ENCODE measurements at regions not wholly inside any gene's neighbourhood (a gene's known extent, or its start where the extent isn't known, plus 50 kb on each side); places are given as distances from the start of the nearest gene placed in this dataset.

DNA sequence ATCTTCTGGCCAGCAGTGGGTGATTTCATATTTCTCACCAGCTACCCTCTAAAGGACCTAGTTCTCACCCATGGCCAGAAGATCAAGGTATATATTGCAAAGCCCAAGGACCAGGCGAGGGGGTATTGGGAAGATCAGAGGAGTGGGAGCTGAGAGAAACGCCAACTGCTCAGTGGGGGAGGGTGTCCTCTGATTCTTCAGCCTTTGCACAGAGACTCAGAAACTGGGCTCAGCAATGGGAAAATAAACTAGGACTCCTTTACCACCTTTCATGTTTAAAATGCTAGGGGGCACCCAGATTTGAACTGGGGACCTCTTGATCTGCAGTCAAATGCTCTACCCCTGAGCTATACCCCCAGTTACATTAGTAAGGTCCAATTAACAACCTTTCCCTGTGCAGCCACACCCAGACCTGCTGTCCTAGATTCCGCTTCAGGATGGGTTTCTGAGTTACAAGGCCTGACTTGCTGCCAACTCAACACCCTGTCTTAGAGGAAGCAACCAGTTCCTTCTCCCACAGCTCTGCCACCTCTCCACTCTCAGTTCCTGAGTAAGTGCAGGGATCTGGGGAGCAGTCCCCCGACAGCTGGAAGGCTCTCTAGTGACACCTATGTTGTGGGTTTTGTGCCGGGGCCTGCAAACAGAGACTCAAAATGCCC lies 93.5 kb downstream of the ZNF783 start (continued):
- TF ChIP-seq FOSL1 (IDR thresholded peaks at IDR 0.05; ENCODE audit: low read depth) (no peak; the same call in 1 of the 2 replicates), ZFX (IDR thresholded peaks at IDR 0.05) (no peak), ELF1 (IDR thresholded peaks at IDR 0.05; ENCODE audit: borderline replicate concordance, low read depth) (no peak), POLR2AphosphoS5 (IDR thresholded peaks at IDR 0.05; ENCODE audit: low read depth, low read length) (no peak)

DNA sequence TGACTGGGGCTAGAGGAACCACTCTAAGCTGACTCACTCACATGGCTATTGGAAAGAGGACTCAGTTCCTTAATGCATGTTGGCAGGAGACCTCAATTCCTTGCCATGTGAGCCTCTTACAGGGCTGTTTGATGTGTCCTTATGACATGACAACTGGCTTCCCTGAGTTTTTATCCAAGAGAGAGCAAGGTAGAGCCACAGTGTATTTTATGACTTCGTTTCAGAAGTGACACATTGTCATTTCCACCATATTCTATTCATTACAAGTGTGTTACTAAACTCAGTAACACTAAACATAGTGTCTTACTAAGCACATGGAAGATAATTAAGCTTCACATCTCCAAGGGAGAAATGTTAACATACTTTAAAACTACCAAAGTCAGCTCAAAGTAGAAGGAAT lies 98.2 kb downstream of the ZNF777 start:
- ATAC-seq (no peak), DNase-seq (ENCODE audit: low read depth, low spot score) (no peak)
- Histone ChIP-seq H3K36me3 (ENCODE audit: control insufficient read depth in 1 of 2, insufficient read depth in 2 of 2, low read length in 2 of 2) (no peaks in the 10 kb centered on the region), H4K20me1 (ENCODE audit: insufficient read depth) (no peaks in the 10 kb centered on the region), H3K79me2 (ENCODE audit: insufficient read depth, low read length) (no peaks in the 10 kb centered on the region), H3K9ac (ENCODE audit: low read length) (no peak overlapping the region), H3K4me3 (replicated peaks in 1 of 2; ENCODE audit: low read depth in 1 of 2, low read length in 2 of 2) (no peak overlapping the region), H3K27me3 (ENCODE audit: insufficient read depth, low read length) (no peaks in the 10 kb centered on the region), H2AFZ (ENCODE audit: low read depth, low read length, poor library complexity, severe bottlenecking) (no peak overlapping the region), H3K4me2 (ENCODE audit: low read length) (no peak overlapping the region), H3K9me2 (ENCODE audit: insufficient read depth) (no peaks in the 10 kb centered on the region), H3K27ac (ENCODE audit: low read depth, low read length) (no peak overlapping the region), H3K4me1 (ENCODE audit: control insufficient read depth in 1 of 2, insufficient read depth in 2 of 2, low read length in 2 of 2) (peaks cover 5 to 7% of the 10 kb centered on the region in 2 experiments; a peak in 1 of 4 replicates), H3K9me3 (ENCODE audit: control insufficient read depth in 1 of 2, insufficient read depth in 1 of 2, low read depth in 1 of 2, low read length in 2 of 2) (peaks cover 0 to 7% of the 10 kb centered on the region in 2 experiments; a peak in 1 of 4 replicates)
- intact Hi-C loops (cut with micrococcal nuclease), result no loop called here
- RAD21 ChIA-PET (ENCODE audit: low non-redundant PET in 1 of 2, low total read pairs in 2 of 2, uncharacterized antibody in 2 of 2, unreplicated experiment in 2 of 2), result no interaction called here
- POLR2A ChIA-PET, result no interaction called here
- CTCF ChIA-PET, result no interaction called here
- TF ChIP-seq EZH2 (IDR thresholded peaks at IDR 0.05), result no peak
- TF ChIP-seq, protein P1, sequence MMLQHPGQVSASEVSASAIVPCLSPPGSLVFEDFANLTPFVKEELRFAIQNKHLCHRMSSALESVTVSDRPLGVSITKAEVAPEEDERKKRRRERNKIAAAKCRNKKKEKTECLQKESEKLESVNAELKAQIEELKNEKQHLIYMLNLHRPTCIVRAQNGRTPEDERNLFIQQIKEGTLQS (IDR thresholded peaks at IDR 0.05), result no peak
- no TSS peak for BruUV-seq (replicated peaks)

DNA sequence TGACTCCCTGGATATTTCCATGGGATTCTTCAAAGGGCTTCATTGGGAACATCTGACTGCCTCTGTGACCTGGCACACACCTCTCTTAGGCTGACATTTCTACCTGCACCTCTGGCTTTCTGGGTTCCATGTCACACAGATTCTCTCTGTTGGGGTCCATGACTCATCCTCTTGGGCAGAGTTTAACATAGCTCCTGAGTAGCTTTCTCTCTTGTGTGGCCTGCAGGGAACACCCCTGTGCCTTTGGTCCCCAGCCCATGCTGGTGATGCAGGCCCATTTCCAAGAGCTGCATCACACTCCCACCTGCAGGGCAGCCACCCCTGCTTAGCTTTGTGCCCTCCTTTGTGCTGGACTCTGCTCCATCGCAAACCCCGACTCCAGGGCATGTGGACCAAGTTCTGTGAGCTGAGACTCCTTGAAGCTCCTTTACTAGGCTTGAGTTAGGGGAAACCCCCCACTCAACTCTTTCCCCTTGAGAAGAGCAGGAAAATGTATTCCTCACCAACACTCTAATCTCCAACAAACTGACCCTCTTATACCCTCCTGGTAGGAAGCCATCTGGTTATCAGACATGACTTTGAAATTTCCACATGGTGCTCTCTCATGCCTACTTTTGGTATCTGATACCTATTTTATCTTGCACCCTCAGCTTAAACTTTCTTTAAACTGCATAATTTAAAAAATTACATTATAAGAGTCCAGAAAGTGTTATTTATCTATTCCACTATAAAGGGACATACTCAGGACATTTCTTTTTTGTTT lies 93.3 kb downstream of the ZNF777 start:
- POLR2A ChIA-PET, result no interaction called here
- CTCF ChIA-PET, result interaction anchor here (1.2 kb wide), 1 partner anchor 57 kb away, joined by 4 read pairs; no protein-coding TSS in a partner anchor
- TF ChIP-seq POLR2AphosphoS5 (IDR thresholded peaks at IDR 0.05; ENCODE audit: low read depth, low read length), result no peak
- TF ChIP-seq, protein P2, sequence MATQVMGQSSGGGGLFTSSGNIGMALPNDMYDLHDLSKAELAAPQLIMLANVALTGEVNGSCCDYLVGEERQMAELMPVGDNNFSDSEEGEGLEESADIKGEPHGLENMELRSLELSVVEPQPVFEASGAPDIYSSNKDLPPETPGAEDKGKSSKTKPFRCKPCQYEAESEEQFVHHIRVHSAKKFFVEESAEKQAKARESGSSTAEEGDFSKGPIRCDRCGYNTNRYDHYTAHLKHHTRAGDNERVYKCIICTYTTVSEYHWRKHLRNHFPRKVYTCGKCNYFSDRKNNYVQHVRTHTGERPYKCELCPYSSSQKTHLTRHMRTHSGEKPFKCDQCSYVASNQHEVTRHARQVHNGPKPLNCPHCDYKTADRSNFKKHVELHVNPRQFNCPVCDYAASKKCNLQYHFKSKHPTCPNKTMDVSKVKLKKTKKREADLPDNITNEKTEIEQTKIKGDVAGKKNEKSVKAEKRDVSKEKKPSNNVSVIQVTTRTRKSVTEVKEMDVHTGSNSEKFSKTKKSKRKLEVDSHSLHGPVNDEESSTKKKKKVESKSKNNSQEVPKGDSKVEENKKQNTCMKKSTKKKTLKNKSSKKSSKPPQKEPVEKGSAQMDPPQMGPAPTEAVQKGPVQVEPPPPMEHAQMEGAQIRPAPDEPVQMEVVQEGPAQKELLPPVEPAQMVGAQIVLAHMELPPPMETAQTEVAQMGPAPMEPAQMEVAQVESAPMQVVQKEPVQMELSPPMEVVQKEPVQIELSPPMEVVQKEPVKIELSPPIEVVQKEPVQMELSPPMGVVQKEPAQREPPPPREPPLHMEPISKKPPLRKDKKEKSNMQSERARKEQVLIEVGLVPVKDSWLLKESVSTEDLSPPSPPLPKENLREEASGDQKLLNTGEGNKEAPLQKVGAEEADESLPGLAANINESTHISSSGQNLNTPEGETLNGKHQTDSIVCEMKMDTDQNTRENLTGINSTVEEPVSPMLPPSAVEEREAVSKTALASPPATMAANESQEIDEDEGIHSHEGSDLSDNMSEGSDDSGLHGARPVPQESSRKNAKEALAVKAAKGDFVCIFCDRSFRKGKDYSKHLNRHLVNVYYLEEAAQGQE (IDR thresholded peaks at IDR 0.05; ENCODE audit: low read depth), result no peak
- TF ChIP-seq SP1 (IDR thresholded peaks at IDR 0.05; ENCODE audit: low read depth), result no peak; the same call in 1 of the 2 replicates
- TF ChIP-seq EZH2 (IDR thresholded peaks at IDR 0.05), result no peak
- TF ChIP-seq, protein P3, sequence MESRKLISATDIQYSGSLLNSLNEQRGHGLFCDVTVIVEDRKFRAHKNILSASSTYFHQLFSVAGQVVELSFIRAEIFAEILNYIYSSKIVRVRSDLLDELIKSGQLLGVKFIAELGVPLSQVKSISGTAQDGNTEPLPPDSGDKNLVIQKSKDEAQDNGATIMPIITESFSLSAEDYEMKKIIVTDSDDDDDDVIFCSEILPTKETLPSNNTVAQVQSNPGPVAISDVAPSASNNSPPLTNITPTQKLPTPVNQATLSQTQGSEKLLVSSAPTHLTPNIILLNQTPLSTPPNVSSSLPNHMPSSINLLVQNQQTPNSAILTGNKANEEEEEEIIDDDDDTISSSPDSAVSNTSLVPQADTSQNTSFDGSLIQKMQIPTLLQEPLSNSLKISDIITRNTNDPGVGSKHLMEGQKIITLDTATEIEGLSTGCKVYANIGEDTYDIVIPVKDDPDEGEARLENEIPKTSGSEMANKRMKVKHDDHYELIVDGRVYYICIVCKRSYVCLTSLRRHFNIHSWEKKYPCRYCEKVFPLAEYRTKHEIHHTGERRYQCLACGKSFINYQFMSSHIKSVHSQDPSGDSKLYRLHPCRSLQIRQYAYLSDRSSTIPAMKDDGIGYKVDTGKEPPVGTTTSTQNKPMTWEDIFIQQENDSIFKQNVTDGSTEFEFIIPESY (IDR thresholded peaks at IDR 0.05; ENCODE audit: extremely low read depth, insufficient replicate concordance, low read length), result no peak
- no peak for TF ChIP-seq CEBPB (IDR thresholded peaks at IDR 0.05; ENCODE audit: low read depth)
- no peak for TF ChIP-seq RAD21 (IDR thresholded peaks at IDR 0.05; ENCODE audit: low read depth)

More for the DNA sequence above, 93.3 kb downstream of the ZNF777 start:
- ATAC-seq, result peak; percentile 50; the same call in 1 of the 2 replicates
- peaks cover 13 to 21% of the 10 kb centered on the region in 2 experiments for H3K4me1 ChIP-seq (ENCODE audit: control insufficient read depth in 1 of 2, insufficient read depth in 2 of 2, low read length in 2 of 2)
- H3K9me2 ChIP-seq (ENCODE audit: insufficient read depth), result no peaks in the 10 kb centered on the region
- H3K4me3 ChIP-seq (replicated peaks in 1 of 2; ENCODE audit: low read depth in 1 of 2, low read length in 2 of 2), result no peak overlapping the region
- H3K36me3 ChIP-seq (ENCODE audit: control insufficient read depth in 1 of 2, insufficient read depth in 2 of 2, low read length in 2 of 2), result no peaks in the 10 kb centered on the region
- H3K9ac ChIP-seq (ENCODE audit: low read length), result no peak overlapping the region
- H3K27me3 ChIP-seq (ENCODE audit: insufficient read depth, low read length), result no peaks in the 10 kb centered on the region
- no peak for DNase-seq (ENCODE audit: low read depth, low spot score)
- no peak overlapping the region for H3K4me2 ChIP-seq (ENCODE audit: low read length)
- no peaks in the 10 kb centered on the region for H4K20me1 ChIP-seq (ENCODE audit: insufficient read depth)
- RAD21 ChIA-PET (ENCODE audit: low non-redundant PET in 1 of 2, low total read pairs in 2 of 2, uncharacterized antibody in 2 of 2, unreplicated experiment in 2 of 2), result no interaction called here
- peaks cover 2 to 7% of the 10 kb centered on the region in 2 experiments; a peak in 2 of 4 replicates for H3K9me3 ChIP-seq (ENCODE audit: control insufficient read depth in 1 of 2, insufficient read depth in 1 of 2, low read depth in 1 of 2, low read length in 2 of 2)
- H2AFZ ChIP-seq (ENCODE audit: low read depth, low read length, poor library complexity, severe bottlenecking), result no peak overlapping the region
- no peaks in the 10 kb centered on the region for H3K79me2 ChIP-seq (ENCODE audit: insufficient read depth, low read length)
- BruUV-seq (replicated peaks), result no TSS peak
- H3K27ac ChIP-seq (ENCODE audit: low read depth, low read length), result no peak overlapping the region
- intact Hi-C loops (cut with micrococcal nuclease), result no loop called here

Measured in HCT116 (cell line).